Lung microvascular endothelial cell (primary cell): ENCODE measurements at regions not wholly inside any gene's neighbourhood (a gene's known extent, or its start where the extent isn't known, plus 50 kb on each side); places are given as distances from the start of the nearest gene placed in this dataset.
"Not testable (repeated sequence)": the region's sequence is repeated elsewhere in the genome, so short reads cannot be mapped to it uniquely, and the experiment has no call there.

Experiments used
- DNase-seq, 2 donors: peaks; one replicate each; pipeline versions ENCODE4 v3.0.0 to v3.0.0-alpha.2; 2010; ENCODE audit warnings: low read depth in 2 of 2

- DNase-seq = no peak
Observed at GRCh38 chr3:148551767-148552260, 145.9 kb upstream of the AGTR1 start.

GRCh38 chr3:148554367-148554766 is 143.3 kb upstream of the AGTR1 start:
- no peak for DNase-seq

GRCh38 chr3:148556664-148557063 is 141.0 kb upstream of the AGTR1 start:
- DNase-seq = no peak

- not testable (repeated sequence) for DNase-seq
Observed at GRCh38 chr3:148577579-148577978, 120.1 kb upstream of the AGTR1 start.

- DNase-seq = no peak
Observed at GRCh38 chr3:148582126-148582525, 115.6 kb upstream of the AGTR1 start.

- no peak for DNase-seq
Observed at GRCh38 chr3:148583793-148584192, 113.9 kb upstream of the AGTR1 start.

GRCh38 chr3:148584438-148584837 is 113.3 kb upstream of the AGTR1 start:
- no peak for DNase-seq

GRCh38 chr3:148585671-148586379 is 111.9 kb upstream of the AGTR1 start:
- DNase-seq = no peak

- no peak for DNase-seq
Observed at GRCh38 chr3:148588291-148588690, 109.4 kb upstream of the AGTR1 start.

GRCh38 chr3:148591525-148591924 is 106.2 kb upstream of the AGTR1 start:
- no peak for DNase-seq

GRCh38 chr3:148598619-148599018 is 99.1 kb upstream of the AGTR1 start:
- DNase-seq = no peak

- no peak for DNase-seq
Observed at GRCh38 chr3:148599481-148599880, 98.2 kb upstream of the AGTR1 start.

- DNase-seq = no peak
Observed at GRCh38 chr3:148600440-148600839, 97.3 kb upstream of the AGTR1 start.

GRCh38 chr3:148600902-148601765 is 96.6 kb upstream of the AGTR1 start:
- peak; percentile 2 to 53 for DNase-seq

- peak in 1 of 2 donors; percentile 12 for DNase-seq
Observed at GRCh38 chr3:148601766-148602685, 95.7 kb upstream of the AGTR1 start.

- no peak for DNase-seq
Observed at GRCh38 chr3:148604270-148605085, 93.2 kb upstream of the AGTR1 start.

- DNase-seq = no peak
Observed at GRCh38 chr3:148605521-148605920, 92.2 kb upstream of the AGTR1 start.

GRCh38 chr3:148606979-148607378 is 90.7 kb upstream of the AGTR1 start:
- no peak for DNase-seq

- DNase-seq = no peak
Observed at GRCh38 chr3:148607491-148607890, 90.2 kb upstream of the AGTR1 start.

GRCh38 chr3:148612278-148612677 is 85.4 kb upstream of the AGTR1 start:
- DNase-seq = no peak

- no peak for DNase-seq
Observed at GRCh38 chr3:148615382-148615781, 82.3 kb upstream of the AGTR1 start.
